Skin epidermis (tissue), 12 donors: ENCODE measurements at regions not wholly inside any gene's neighbourhood (a gene's known extent, or its start where the extent isn't known, plus 50 kb on each side); places are given as distances from the start of the nearest gene placed in this dataset.

Source experiments
- H3K27ac ChIP-seq, 21 experiments: fragments of 200-600 bp; sonication (generic) in 11 of 21; one replicate each; pipeline ENCODE4 v1.5.0; 2020; ENCODE audit warnings: mild to moderate bottlenecking in 3 of 21, inconsistent platforms in 2 of 21, moderate library complexity in 2 of 21
- H3K4me3 ChIP-seq, 7 experiments: fragments of 200-600 bp; sonication (generic) in 2 of 7; one replicate each; pipeline ENCODE4 v1.5.0; 2020; ENCODE audit warnings: inconsistent platforms in 2 of 7, mild to moderate bottlenecking in 2 of 7, moderate library complexity in 1 of 7

- peak overlapping the region in 1 of 21 experiments; percentile 5 for H3K27ac ChIP-seq
- no peak overlapping the region for H3K4me3 ChIP-seq
Observed at GRCh38 chr3:40843851-40844548, 319.2 kb downstream of the ZNF621 start.

- Histone ChIP-seq H3K4me3 (no peak overlapping the region), H3K27ac (no peak overlapping the region)
Observed at GRCh38 chr3:40844896-40845295, 320.1 kb downstream of the ZNF621 start.

GRCh38 chr3:40845447-40845846, 320.7 kb downstream of the ZNF621 start:
- no peak overlapping the region for H3K27ac ChIP-seq
- no peak overlapping the region for H3K4me3 ChIP-seq

- Histone ChIP-seq H3K27ac (no peak overlapping the region), H3K4me3 (no peak overlapping the region)
Observed at GRCh38 chr3:40845916-40846315, 321.2 kb downstream of the ZNF621 start.

GRCh38 chr3:40846451-40846850, 321.7 kb downstream of the ZNF621 start:
- Histone ChIP-seq H3K27ac (no peak overlapping the region), H3K4me3 (no peak overlapping the region)

- Histone ChIP-seq H3K27ac (no peak overlapping the region), H3K4me3 (no peak overlapping the region)
Observed at GRCh38 chr3:40847551-40847992, 322.8 kb downstream of the ZNF621 start.

GRCh38 chr3:40848421-40848820, 323.7 kb downstream of the ZNF621 start:
- H3K4me3 ChIP-seq, result no peak overlapping the region
- no peak overlapping the region for H3K27ac ChIP-seq

GRCh38 chr3:40850861-40851260, 326.1 kb downstream of the ZNF621 start:
- no peak overlapping the region for H3K4me3 ChIP-seq
- no peak overlapping the region for H3K27ac ChIP-seq

GRCh38 chr3:40851836-40852235, 327.1 kb downstream of the ZNF621 start:
- H3K27ac ChIP-seq, result no peak overlapping the region
- H3K4me3 ChIP-seq, result no peak overlapping the region

GRCh38 chr3:40852712-40853111, 328.0 kb downstream of the ZNF621 start:
- Histone ChIP-seq H3K4me3 (no peak overlapping the region), H3K27ac (no peak overlapping the region)

GRCh38 chr3:40853474-40853873, 328.7 kb downstream of the ZNF621 start:
- Histone ChIP-seq H3K27ac (no peak overlapping the region), H3K4me3 (no peak overlapping the region)

GRCh38 chr3:40855871-40856270, 331.1 kb downstream of the ZNF621 start:
- H3K4me3 ChIP-seq, result no peak overlapping the region
- H3K27ac ChIP-seq, result no peak overlapping the region

GRCh38 chr3:40858364-40859115, 333.8 kb downstream of the ZNF621 start:
- Histone ChIP-seq H3K4me3 (no peak overlapping the region), H3K27ac (peak overlapping the region in 6 of 21 experiments; percentile 15 to 69 (median 50))

- Histone ChIP-seq H3K27ac (peak overlapping the region in 1 of 21 experiments; percentile 15), H3K4me3 (no peak overlapping the region)
Observed at GRCh38 chr3:40862946-40863345, 336.4 kb upstream of the CTNNB1 start.

- H3K4me3 ChIP-seq, result no peak overlapping the region
Observed at GRCh38 chr3:40864146-40864782, 335.0 kb upstream of the CTNNB1 start.

GRCh38 chr3:40864915-40865314, 334.4 kb upstream of the CTNNB1 start:
- Histone ChIP-seq H3K4me3 (no peak overlapping the region), H3K27ac (peak overlapping the region in 2 of 21 experiments; percentile 24 to 26)

More at GRCh38 chr3:40864146-40864782, 335.0 kb upstream of the CTNNB1 start:
- peak overlapping the region in 1 of 21 experiments; percentile 26 for H3K27ac ChIP-seq

- H3K27ac ChIP-seq, result no peak overlapping the region
- H3K4me3 ChIP-seq, result no peak overlapping the region
Observed at GRCh38 chr3:40867797-40868196, 331.5 kb upstream of the CTNNB1 start.

GRCh38 chr3:40869013-40869412, 330.3 kb upstream of the CTNNB1 start:
- Histone ChIP-seq H3K4me3 (no peak overlapping the region), H3K27ac (no peak overlapping the region)

- no peak overlapping the region for H3K4me3 ChIP-seq
- no peak overlapping the region for H3K27ac ChIP-seq
Observed at GRCh38 chr3:40869939-40870338, 329.4 kb upstream of the CTNNB1 start.

- Histone ChIP-seq H3K4me3 (no peak overlapping the region), H3K27ac (no peak overlapping the region)
Observed at GRCh38 chr3:40871394-40871793, 327.9 kb upstream of the CTNNB1 start.
